Vagina (tissue), 2 donors: ENCODE measurements at regions not wholly inside any gene's neighbourhood (a gene's known extent, or its start where the extent isn't known, plus 50 kb on each side); places are given as distances from the start of the nearest gene placed in this dataset.

Experiments
- CTCF ChIP-seq, 3 experiments: fragments of 450-650 bp in 2 of 3; fragments of 200-600 bp in 1 of 3; sonication (generic) in 1 of 3; IDR thresholded peaks; one replicate each; pipeline ENCODE4 v1.5.1; 2017 to 2019; ENCODE audit warnings: antibody characterized with exemption in 3 of 3, mild to moderate bottlenecking in 2 of 3, moderate library complexity in 2 of 3
- POLR2A ChIP-seq, 2 donors: fragments of 450-650 bp; IDR thresholded peaks; one replicate each; pipeline ENCODE4 v1.6.1; 2017; ENCODE audit warnings: antibody characterized with exemption in 2 of 2, mild to moderate bottlenecking in 2 of 2, moderate library complexity in 2 of 2
- POLR2AphosphoS5 ChIP-seq, 2 donors: sonication (generic); formaldehyde crosslinking; IDR thresholded peaks; one replicate each; pipeline ENCODE4 v1.9.0; 2017; ENCODE audit warnings: antibody characterized with exemption in 2 of 2, mild to moderate bottlenecking in 2 of 2, low read depth in 1 of 2; ENCODE audit not compliant: insufficient read depth in 1 of 2

GRCh38 chr5:133866903-133867245 is 101.6 kb downstream of the C5orf15 start:
- no peak for TF ChIP-seq CTCF (IDR thresholded peaks at IDR 0.05)
- TF ChIP-seq POLR2AphosphoS5 (IDR thresholded peaks at IDR 0.05; ENCODE audit: insufficient read depth in 1 of 2, low read depth in 1 of 2), result no peak
- no peak for TF ChIP-seq POLR2A (IDR thresholded peaks at IDR 0.05)
